Activated CD8-positive, alpha-beta memory T cell treated with anti-CD3 and anti-CD28 coated beads for 1 hour (primary cell): ENCODE measurements at regions not wholly inside any gene's neighbourhood (a gene's known extent, or its start where the extent isn't known, plus 50 kb on each side); places are given as distances from the start of the nearest gene placed in this dataset.

Experiments
- DNase-seq, 2 donors: peaks; one replicate each; pipeline ENCODE4 v3.0.0-alpha.2; 2020; ENCODE audit warnings: low read depth in 1 of 2; ENCODE audit errors: extremely low read depth in 1 of 2

DNA sequence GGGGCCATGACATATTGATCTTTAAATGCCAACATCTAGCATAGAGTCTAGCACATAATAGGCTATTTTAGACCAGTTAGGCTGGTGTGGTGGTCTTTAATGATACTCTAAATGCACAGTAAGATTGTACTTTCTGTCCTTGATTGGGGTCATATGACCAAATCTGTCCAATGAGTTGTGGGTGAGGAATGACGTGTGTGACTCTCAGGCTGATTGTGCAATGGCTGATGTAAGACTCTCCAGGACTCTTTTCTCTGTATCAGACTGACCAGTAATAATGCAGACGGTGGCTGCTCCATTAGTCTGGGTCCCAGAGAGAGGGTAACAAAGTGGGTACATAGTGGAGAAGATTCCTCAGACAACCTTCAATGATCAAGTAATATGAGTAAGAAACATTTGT, 541.6 kb upstream of the CAMK1G start:
- no peak for DNase-seq

DNA sequence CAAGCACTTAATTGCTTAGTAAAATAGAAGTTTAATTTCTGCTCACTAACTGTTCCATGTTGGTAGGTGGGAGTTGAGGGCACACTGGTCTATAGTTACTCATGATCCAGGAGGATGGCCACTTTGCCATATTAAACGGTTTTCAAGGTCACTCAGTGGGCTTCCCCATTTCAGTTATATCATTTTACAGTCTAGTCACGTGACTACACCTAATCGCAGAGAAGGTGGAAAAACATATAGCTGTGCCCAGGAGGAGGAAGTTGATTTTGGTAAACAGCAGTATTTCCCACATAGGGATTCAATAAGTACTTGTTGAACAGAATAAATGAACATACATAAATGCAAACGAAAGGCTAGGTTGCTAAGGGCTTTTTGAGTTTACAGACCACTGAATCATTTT, 541.1 kb upstream of the CAMK1G start:
- DNase-seq, result no peak

DNA sequence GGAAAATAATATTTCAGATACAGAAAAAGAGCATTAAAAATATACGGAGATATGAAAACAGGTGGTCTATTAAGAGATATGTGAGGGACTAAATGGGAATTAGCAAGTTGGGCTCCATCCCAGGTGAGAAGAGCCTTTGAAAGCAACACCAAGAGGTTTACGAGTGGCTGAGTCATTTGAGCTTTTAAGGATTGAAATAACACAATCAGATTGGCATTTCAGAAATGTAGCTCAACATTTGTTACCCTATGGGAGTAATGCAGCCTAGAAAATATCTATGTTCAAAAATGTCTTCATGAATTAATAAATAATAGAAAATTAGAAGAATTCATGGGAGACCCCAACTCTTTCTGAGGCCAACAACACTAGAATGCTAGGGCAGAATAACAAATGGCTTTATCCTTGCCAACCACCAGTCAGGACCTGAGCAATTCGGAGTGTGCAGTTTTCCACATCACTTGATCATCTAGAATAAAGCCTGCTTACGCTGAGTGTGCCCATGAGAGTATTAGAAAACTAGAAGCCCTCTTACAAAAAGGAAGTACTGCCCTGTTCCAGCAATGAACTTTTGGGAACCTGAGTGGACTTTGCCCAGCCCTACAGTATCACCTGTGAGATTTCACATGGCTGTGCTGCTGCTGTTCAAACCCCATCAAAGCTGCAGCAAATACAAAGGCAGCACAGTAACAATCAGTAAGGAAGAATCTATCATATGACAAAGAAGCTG, 538.0 kb upstream of the CAMK1G start:
- DNase-seq, result no peak

DNA sequence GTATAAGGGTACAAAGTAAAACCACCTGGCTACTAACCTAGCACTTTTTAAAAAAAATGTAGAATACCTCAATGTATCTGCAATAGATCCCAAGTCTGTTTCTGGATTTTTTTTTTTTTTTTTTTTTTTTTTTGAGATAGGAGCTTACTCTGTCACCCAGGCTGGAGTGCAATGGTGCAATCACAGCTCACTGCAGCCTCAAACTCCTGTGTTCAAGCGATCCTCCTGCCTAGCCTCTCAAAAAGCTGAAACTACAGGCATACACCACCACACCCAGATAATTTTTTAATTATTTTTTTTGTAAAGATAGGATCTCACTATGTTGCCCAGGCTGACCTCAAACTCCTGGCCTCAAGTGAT, 537.5 kb upstream of the CAMK1G start:
- no peak for DNase-seq

DNA sequence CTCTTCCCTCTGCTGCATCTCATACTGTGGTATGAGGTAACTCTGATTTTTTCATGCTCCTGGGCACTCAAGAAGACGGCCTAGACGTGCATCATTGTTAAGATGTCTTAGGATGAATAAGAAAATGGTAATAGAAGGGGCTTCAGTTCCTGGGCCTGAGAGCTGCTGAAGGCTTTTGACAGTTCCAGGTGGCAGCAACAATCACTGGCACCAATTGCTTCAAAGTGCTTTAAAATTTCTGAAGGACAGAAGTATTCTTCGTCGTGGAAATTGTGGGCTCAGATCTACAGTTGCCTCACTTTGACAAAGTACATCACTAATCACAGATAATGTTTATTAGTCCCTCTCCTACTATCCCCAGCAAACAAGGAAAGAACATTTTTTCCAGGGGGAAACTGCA, 536.6 kb upstream of the CAMK1G start:
- no peak for DNase-seq

DNA sequence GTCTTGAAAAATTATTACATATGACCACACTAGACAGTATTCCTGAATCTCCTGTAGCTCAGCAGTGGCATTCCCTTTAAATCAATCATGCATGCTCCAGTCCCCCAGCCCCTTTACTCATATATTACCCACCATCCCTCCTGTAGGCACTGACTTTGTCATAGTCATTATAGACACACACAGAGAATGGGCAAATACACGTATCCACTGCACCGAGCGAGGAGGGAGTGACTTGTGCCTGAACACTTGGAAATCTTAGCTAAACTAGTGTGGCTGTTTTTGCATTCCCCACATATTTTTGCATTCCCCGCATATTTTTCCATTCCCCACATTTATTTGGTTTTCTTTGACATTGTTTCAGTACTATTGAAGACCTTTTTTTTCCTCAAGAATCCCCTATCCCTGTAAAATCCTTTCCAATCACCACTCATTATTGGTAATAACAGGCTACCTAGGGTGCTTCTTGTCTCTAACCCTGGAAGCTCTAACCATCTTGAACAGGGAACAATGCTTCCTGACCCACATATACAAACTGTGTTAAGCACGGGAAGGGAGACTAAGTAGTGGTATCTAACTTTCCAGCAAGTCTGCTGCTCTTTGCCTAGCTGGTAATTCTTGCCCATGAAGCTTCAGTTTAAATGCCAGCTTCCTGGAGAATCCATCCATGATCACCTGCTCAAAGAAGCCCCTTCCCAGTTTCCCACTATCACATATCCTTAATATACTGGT, 534.4 kb upstream of the CAMK1G start:
- DNase-seq, result no peak

DNA sequence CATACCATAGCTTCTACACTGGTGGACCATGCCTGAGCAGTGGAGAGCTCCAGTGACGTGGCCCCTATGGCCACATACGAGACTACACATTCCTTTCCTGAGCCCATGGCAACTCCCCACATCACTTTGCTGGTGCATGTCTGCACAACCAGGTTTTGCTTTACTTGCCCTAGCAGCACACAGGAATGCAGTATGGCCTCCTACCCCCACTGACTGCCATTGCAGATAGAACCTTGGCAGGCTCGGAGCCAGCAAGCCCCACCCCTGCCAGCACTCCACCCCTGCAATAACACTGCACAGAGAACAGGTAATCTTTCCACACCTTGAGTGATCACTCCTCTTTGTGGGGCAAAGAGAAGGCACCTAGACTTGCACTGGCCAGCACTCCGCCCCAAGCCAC, 531.9 kb upstream of the CAMK1G start:
- DNase-seq, result no peak

DNA sequence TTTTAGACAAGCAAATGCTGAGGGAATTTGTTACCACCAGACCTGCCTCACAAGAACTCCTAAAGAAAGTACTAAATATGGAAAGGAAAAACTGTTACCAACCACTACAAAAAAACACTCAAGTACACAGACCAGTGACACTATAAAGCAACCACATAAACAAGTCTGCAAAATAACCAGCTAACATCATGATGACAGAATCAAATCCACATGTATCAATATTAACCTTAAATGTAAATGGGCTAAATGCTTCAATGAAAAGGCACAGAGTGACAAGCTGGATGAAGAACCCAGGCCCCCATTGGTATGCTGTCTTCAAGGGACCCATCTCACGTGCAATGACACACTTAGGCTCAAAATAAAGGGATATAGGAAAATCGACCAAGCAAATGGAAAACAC, 529.9 kb upstream of the CAMK1G start:
- DNase-seq, result no peak

DNA sequence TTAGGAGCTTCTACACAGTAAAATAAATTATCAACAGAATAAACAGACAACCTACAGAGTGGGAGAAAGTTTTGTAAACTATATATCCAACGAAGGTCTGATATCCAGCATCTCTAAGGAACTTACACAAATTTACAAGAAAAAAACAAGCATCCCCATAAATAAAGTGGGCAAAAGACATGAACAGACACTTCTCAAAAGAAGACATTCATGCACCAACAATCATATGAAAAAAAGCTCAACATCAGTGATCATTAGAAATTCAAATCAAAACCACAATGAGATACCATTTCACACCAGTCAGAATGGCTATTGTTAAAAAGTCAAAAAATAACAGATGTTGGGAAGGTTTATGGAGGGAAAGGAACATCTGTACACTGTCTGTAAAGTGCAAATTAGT, 526.4 kb upstream of the CAMK1G start:
- no peak for DNase-seq

DNA sequence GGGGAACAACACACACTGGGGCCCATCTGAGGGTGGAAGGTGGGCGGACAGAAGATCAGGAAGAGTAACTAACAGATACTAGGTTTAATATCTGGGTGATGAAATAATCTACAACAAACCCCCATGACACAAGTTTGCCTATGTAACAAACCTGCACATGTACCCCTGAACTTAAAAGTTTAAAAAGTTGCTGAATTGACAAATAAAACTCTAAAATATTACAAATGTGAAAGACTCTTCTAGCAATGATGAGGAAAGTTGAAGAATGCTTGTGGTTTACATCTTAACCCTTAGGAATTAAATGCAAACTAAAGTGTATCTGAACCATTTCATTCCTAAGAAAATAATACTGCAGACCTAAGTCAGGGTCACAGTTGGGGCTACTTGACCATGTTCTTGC, 525.6 kb upstream of the CAMK1G start:
- no peak for DNase-seq

DNA sequence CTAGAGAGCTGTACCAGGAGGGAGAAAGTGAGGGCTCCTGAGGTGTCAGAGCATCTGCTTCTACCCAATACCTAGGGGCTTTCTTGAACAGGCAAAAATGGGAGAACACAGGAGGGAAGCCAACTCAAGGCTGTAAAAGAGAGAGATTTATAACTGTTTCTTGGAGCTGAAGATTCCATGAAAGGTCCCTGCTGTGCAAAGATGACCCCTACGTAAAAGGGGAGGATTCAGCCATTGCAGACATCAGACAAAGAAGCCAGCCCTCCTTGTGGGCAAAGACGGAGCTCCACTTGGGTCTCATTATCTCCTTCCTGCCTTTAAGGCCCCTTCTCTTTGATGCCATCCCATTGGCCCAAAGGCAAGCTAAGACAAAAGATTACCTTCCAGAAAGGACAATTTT, 524.1 kb upstream of the CAMK1G start:
- DNase-seq, result no peak

DNA sequence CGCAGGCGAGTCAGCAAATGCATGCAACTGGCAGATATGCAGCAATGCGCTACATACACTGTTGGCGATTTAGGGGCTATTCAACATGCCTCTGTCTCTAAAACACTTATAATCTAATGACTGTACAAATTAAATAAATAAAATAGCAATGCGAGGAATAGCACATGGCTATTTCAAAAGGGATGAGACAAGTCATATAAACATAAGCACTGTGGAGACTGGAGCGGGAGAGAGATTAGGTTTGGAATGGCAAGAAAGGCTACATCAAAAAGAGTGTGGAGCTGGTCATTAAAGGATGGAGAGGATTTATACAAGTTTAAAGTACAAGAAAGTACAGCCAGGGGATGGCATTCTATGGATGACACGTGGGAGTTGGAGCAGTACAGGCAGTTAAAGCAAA, 523.5 kb upstream of the CAMK1G start:
- DNase-seq, result no peak

DNA sequence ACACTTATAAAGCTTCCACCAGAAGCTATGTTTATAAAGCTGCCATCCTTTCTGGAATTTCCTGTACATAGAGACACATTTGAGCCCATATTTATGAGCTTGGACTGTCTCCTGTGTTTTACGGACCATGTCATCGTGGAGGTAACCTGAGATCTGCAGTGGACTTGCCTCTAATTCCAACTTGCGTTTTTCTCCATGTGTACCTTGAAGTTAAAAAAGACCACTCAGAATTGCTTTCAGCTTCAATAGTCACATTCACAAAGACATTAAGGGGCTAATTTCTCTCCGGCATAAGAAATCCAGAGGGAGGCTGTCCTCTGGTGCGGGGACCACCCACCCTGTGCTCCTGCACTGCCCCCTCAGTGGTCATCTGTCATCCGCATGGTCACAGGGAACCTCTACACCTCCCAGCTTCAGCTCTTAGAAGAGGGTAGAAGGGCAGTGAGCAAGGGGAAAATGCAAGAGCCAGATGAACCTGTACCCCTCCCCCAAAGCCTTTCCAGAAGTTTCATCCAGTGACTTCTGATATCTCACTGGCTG, 521.4 kb upstream of the CAMK1G start:
- DNase-seq, result no peak

DNA sequence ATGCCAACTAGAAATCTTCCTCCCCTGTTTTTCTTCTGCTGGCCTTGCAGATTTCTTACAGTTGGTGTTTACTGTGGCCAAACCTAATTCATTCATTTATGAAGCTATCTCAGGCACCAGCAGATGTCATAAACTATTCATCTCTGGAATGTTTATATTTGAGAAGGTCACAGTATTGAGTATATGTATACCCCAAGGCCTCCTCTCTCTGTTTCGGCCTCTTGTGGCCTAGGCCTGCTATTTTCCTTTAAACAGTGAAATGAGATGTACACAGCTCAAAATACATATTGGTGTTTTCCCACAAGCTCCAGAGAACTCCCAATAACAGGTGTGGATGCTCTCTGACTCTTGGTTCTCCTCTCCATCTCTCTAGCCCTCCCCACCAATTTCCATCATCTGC, 520.7 kb upstream of the CAMK1G start:
- DNase-seq, result no peak

DNA sequence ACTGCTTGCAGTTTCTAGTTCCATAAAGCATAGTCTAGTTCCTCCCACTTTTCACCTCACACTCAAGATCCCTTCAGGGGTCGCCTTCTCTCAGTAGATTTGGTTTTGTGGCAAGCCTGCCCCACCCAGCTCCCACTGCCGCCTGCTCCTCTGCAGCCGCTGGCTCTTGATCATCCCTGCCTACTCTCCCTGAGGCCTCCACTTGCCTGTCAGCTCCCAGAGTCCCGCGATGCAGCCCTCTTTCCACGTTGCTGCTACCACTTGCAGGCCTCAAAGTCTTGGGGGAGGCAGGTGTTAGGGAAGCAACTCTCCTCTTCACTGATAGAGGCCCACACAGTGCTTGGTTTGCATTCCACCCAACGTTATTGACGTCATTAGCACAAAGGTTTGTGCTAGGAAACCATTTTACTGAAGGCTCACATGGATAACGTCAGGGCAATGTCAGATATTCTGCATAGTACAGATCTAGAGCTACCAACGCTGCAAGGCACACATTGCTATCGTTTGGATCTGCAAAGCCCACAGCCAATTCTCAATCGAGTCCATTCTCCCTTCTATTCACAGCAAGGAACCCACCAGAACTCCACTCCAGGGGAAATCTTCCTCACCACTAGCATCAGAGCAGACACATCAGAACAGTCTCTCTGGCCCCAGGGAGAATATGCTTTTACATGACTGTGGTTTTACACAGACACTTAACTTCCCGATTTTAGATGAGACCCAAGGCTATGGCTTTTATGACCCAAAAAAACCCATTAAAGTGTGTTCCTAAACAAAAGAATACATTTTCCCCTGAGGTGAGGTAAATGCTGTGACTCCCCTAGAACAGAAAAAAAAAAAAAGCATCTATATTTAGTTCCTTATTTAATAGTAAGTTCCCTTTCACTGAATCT, 519.5 kb upstream of the CAMK1G start:
- no peak for DNase-seq

DNA sequence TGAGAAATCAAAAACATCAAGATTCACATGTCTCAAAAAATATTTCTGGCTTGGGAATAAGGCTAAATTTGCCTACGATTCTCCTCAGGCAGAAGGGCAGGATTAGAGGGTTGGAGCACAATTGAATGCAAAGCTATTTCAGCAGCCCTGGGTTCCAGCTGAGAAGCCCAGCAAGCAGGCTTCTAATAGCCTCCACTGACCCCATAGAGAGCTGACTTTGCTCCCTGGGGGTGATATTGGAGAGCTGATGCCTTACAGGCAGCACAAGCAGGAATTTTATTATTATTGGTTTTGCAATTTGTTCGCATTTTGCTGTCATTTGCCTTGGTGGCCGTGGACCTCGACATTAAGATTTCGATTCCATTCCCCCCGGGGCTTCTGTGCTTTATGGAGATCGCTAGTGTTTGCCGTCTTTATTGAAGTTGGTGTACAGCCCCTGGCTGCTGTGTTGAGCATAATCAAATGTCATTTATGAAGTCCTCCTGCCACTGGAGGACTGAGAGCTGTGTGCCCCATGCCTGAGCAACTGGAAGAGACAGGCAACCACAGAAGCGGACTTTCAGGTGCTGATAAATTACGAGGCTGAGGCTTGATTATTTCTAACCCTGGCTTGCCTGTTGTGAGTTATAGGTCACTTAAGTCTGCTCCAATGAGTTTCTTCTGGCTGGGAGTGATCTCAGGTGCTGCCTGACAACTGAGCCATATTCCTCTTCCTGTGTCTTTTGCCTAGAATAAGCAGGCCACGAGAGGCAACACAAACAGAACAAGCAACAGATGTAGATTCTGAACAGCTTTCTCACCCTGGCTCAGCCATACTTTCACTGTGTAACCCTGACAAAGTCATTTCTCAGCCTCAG, 518.4 kb upstream of the CAMK1G start:
- DNase-seq, result no peak

DNA sequence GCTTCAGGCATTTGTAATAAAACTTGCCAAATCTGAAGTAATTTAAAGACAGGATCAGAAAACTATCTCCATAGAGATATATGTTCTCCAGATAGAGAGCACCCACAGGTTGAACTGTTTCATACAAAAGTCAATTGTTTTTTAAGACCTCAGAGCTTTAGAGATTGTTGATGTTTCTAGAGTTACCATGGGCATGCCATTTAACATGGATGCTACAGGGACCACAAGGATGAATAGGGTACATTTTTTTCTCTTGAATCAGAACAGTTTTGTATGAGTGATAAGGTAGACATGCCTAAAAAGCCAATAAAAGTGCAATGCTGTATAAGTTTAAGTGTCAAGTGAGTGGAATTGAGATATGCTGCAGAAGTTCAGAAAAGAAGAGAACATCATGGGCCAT, 511.0 kb upstream of the CAMK1G start:
- no peak for DNase-seq

DNA sequence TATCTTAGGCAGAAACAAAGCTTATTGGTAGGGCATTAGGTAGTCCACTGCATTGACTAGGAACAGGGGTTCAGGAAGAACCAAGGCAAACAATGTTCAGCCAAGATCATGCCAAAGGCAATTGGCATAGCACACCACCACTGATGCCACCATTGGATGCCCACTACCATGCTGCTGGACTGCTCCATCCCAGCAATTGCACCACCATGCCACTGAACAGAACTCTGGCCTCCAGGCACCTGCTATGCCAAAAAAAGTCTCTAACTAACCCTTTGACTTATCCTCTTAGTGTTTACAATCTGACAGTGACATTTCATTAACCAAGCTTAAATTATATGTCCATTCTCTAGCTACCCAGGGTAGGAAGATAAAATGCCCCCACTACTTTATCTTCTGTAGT, 509.6 kb upstream of the CAMK1G start:
- DNase-seq, result no peak

DNA sequence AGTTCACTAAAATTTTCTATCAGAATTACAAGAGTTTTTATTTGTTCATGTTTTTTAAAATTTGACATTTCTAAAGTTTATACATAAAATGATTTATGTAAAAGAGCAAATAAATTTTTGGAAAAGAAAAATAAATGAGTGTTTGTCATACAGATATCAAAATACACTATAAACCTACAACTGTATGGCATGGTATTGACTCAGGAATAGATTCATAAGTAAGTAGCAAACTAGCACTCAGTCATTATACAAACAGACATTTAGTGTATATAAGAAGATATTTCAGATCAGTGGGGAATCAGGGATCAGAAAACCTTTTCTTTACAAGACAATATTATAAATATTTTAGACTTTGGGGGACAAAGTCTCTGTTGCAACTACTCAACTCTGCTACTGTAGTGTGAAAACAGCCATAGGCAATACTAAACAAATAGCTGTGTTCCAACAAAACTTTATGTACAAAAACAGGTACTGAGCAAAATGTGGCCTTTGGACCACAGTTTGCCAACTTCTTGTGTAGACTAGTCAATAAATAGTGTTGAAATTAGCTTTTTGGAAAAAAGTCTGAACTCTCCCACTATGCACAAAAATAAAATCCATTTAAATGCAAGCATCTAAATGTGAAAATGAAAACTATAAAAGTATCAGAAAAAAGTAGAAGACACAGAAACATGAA, 508.8 kb upstream of the CAMK1G start:
- no peak for DNase-seq

DNA sequence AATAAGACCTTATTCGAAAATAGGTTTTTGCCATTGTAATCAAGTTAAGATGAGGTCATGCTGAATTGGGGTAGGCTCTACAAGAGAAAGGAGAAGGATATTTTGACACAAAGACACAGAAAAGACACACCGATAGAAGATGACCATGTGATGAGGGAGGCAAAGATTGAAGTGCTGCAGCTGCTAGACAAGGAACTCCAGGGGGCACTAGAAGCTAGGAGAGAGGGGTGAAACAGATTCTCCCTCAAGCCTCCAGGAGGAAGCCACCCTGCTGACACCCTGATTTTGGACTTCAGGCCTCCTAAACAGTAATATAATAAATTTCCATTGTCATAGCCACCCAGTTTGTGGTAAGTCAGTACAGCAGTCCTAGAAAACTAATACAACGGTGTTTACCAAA, 506.8 kb upstream of the CAMK1G start:
- DNase-seq, result no peak
